Globus pallidus (tissue), 1 donor: ENCODE measurements at regions not wholly inside any gene's neighbourhood (a gene's known extent, or its start where the extent isn't known, plus 50 kb on each side); places are given as distances from the start of the nearest gene placed in this dataset.
A peak's percentile ranks its signal among the peaks of the same experiment; 100 is the strongest.
"Not testable (repeated sequence)": the region's sequence is repeated elsewhere in the genome, so short reads cannot be mapped to it uniquely, and the experiment has no call there.

Source experiments
- DNase-seq: peaks from one replicate; pipeline ENCODE4 v3.0.0-alpha.2; 2015; ENCODE audit warnings: low spot score

GRCh38 chr10:114732931-114733330, 74.9 kb upstream of the ABLIM1 start:
- DNase-seq, result no peak

- DNase-seq, result no peak
Observed at GRCh38 chr10:114735946-114736345, 77.9 kb upstream of the ABLIM1 start.

- no peak for DNase-seq
Observed at GRCh38 chr10:114743521-114744231, 77.9 kb upstream of the FHIP2A start.

- no peak for DNase-seq
Observed at GRCh38 chr10:114746531-114746930, 75.0 kb upstream of the FHIP2A start.

GRCh38 chr10:114748241-114748640, 73.3 kb upstream of the FHIP2A start:
- DNase-seq, result no peak

- DNase-seq, result no peak
Observed at GRCh38 chr10:114749014-114749413, 72.6 kb upstream of the FHIP2A start.

- DNase-seq, result no peak
Observed at GRCh38 chr10:114749510-114749909, 72.1 kb upstream of the FHIP2A start.

- DNase-seq, result no peak
Observed at GRCh38 chr10:114751856-114752255, 69.7 kb upstream of the FHIP2A start.

- not testable (repeated sequence) for DNase-seq
Observed at GRCh38 chr10:114752570-114752969, 69.0 kb upstream of the FHIP2A start.

GRCh38 chr10:114753126-114753525, 68.5 kb upstream of the FHIP2A start:
- no peak for DNase-seq

GRCh38 chr10:114754445-114755320, 66.9 kb upstream of the FHIP2A start:
- no peak for DNase-seq

- no peak for DNase-seq
Observed at GRCh38 chr10:114755537-114755936, 66.0 kb upstream of the FHIP2A start.

GRCh38 chr10:114758331-114758730, 63.2 kb upstream of the FHIP2A start:
- DNase-seq, result peak; percentile 53

GRCh38 chr10:114761205-114762193, 60.1 kb upstream of the FHIP2A start:
- DNase-seq, result no peak

GRCh38 chr10:114762811-114763210, 58.8 kb upstream of the FHIP2A start:
- DNase-seq, result no peak

- DNase-seq, result peak; percentile 59
Observed at GRCh38 chr10:114764656-114765055, 56.9 kb upstream of the FHIP2A start.

GRCh38 chr10:114766470-114766869, 55.1 kb upstream of the FHIP2A start:
- DNase-seq, result no peak

- no peak for DNase-seq
Observed at GRCh38 chr10:114767101-114767985, 54.2 kb upstream of the FHIP2A start.

GRCh38 chr10:114767986-114768821, 53.4 kb upstream of the FHIP2A start:
- no peak for DNase-seq

GRCh38 chr10:114770009-114770408, 51.6 kb upstream of the FHIP2A start:
- no peak for DNase-seq
